CD14-positive monocyte (primary cell): ENCODE measurements at regions not wholly inside any gene's neighbourhood (a gene's known extent, or its start where the extent isn't known, plus 50 kb on each side); places are given as distances from the start of the nearest gene placed in this dataset.

ENCODE experiments used
- DNase-seq, 3 donors: peaks; one replicate each; pipeline ENCODE4 v3.0.0-alpha.2; 2011 to 2022
- H2AFZ ChIP-seq: 2 replicates; pipeline ENCODE4 v1.6.0; 2012; ENCODE audit warnings: mild to moderate bottlenecking, low read depth, low read length, inconsistent platforms; ENCODE audit not compliant: insufficient read depth, poor library complexity, severe bottlenecking
- H3K27ac ChIP-seq, 2 donors: 1 replicate in 1 of 2; 2 replicates in 1 of 2; pipeline ENCODE4 v1.5.1; 2012 to 2013; ENCODE audit warnings: low read length in 2 of 2, control low read depth in 1 of 2, inconsistent platforms in 1 of 2, low read depth in 1 of 2, mild to moderate bottlenecking in 1 of 2
- H3K27me3 ChIP-seq, 2 donors: one replicate each; pipeline versions ENCODE4 v1.6.0 to v1.6.1; 2011 to 2013; ENCODE audit warnings: low read length in 2 of 2; ENCODE audit not compliant: control insufficient read depth in 2 of 2, insufficient read depth in 2 of 2
- H3K36me3 ChIP-seq, 2 donors: replicated peaks in 1 of 2; 1 replicate in 1 of 2; 2 replicates in 1 of 2; pipeline versions ENCODE4 v1.5.1 to v1.6.1; 2012 to 2013; ENCODE audit warnings: low read length in 2 of 2, control low read depth in 1 of 2, inconsistent platforms in 1 of 2, mild to moderate bottlenecking in 1 of 2; ENCODE audit not compliant: insufficient read depth in 2 of 2, control insufficient read depth in 1 of 2
- H3K4me1 ChIP-seq, 2 donors: 1 replicate in 1 of 2; 2 replicates in 1 of 2; pipeline versions ENCODE4 v1.5.1 to v1.6.1; 2012 to 2013; ENCODE audit warnings: low read length in 2 of 2, control low read depth in 1 of 2, inconsistent platforms in 1 of 2, mild to moderate bottlenecking in 1 of 2, moderate library complexity in 1 of 2; ENCODE audit not compliant: insufficient read depth in 2 of 2, control insufficient read depth in 1 of 2
- H3K4me2 ChIP-seq: replicated peaks from 2 replicates; pipeline ENCODE3; 2012; ENCODE audit warnings: low read length, moderate library complexity, mild to moderate bottlenecking; ENCODE audit not compliant: poor library complexity, severe bottlenecking; ENCODE audit errors: extremely low read depth
- H3K4me3 ChIP-seq, 3 experiments: fragments of 200-600 bp in 1 of 3; sonication (generic) in 1 of 3; replicated peaks in 1 of 3; 1 replicate in 2 of 3; 2 replicates in 1 of 3; pipeline ENCODE4 v1.5.1; 2011 to 2013; ENCODE audit warnings: low read length in 3 of 3, mild to moderate bottlenecking in 3 of 3, control low read depth in 2 of 3, low read depth in 2 of 3, inconsistent platforms in 1 of 3, moderate library complexity in 1 of 3
- H3K79me2 ChIP-seq: 2 replicates; pipeline ENCODE4 v1.6.0; 2012; ENCODE audit warnings: mild to moderate bottlenecking, control low read depth, inconsistent platforms, low read length, moderate library complexity; ENCODE audit not compliant: insufficient read depth
- H3K9ac ChIP-seq: 2 replicates; pipeline ENCODE4 v1.6.0; 2017; ENCODE audit warnings: low read length, mild to moderate bottlenecking; ENCODE audit not compliant: insufficient read depth, poor library complexity, severe bottlenecking
- H3K9me3 ChIP-seq, 2 donors: replicated peaks in 1 of 2; 1 replicate in 1 of 2; 2 replicates in 1 of 2; pipeline versions ENCODE4 v1.5.1 to v1.6.1; 2012 to 2013; ENCODE audit warnings: low read length in 2 of 2, control low read depth in 1 of 2; ENCODE audit not compliant: control insufficient read depth in 1 of 2, insufficient read depth in 1 of 2
- H4K20me1 ChIP-seq: 2 replicates; pipeline ENCODE4 v1.6.0; 2012; ENCODE audit warnings: mild to moderate bottlenecking, low read length, control low read depth, moderate library complexity; ENCODE audit not compliant: insufficient read depth
- H3K27ac Mint-ChIP-seq, 7 donors: one replicate each; pipeline ENCODE4 v1.8.0; 2020; ENCODE audit warnings: mild to moderate bottlenecking in 7 of 7, mixed read lengths in 7 of 7, moderate library complexity in 6 of 7, inconsistent platforms in 2 of 7
- H3K27me3 Mint-ChIP-seq, 3 donors: one replicate each; pipeline ENCODE4 v1.8.0; 2021 to 2022; ENCODE audit warnings: low read depth in 3 of 3, mild to moderate bottlenecking in 3 of 3, mixed read lengths in 3 of 3, moderate library complexity in 3 of 3, inconsistent platforms in 1 of 3
- H3K36me3 Mint-ChIP-seq, 2 donors: one replicate each; pipeline ENCODE4 v1.8.0; 2020; ENCODE audit warnings: mixed read lengths in 2 of 2, inconsistent platforms in 1 of 2, mild to moderate bottlenecking in 1 of 2
- H3K4me1 Mint-ChIP-seq: one replicate; pipeline ENCODE4 v1.8.0; 2020; ENCODE audit warnings: mild to moderate bottlenecking, mixed read lengths
- H3K4me3 Mint-ChIP-seq, 2 donors: one replicate each; pipeline ENCODE4 v1.8.0; 2020; ENCODE audit warnings: mild to moderate bottlenecking in 2 of 2, mixed read lengths in 2 of 2, moderate library complexity in 1 of 2
- H3K9me3 Mint-ChIP-seq, 7 donors: one replicate each; pipeline ENCODE4 v1.8.0; 2020 to 2022; ENCODE audit warnings: mixed read lengths in 7 of 7, mild to moderate bottlenecking in 6 of 7, moderate library complexity in 6 of 7, inconsistent platforms in 2 of 7
- CTCF ChIP-seq: fragments of 200-600 bp; IDR thresholded peaks from one replicate; pipeline ENCODE4 v1.8.0; 2022; ENCODE audit warnings: antibody characterized with exemption, mild to moderate bottlenecking
- WGBS: methylation state at CpG from one replicate; pipeline ENCODE4 v1.1.5; 2013; ENCODE audit warnings: missing lambda C conversion rate; ENCODE audit not compliant: insufficient coverage; 5-methylcytosine and 5-hydroxymethylcytosine counted together
- intact Hi-C, 2 donors: fragments of 100-400 bp; cut with micrococcal nuclease; formaldehyde crosslinking; loops; one replicate each; pipeline versions ENCODE4 v1.15.0 to v1.15.1; 2023

DNA sequence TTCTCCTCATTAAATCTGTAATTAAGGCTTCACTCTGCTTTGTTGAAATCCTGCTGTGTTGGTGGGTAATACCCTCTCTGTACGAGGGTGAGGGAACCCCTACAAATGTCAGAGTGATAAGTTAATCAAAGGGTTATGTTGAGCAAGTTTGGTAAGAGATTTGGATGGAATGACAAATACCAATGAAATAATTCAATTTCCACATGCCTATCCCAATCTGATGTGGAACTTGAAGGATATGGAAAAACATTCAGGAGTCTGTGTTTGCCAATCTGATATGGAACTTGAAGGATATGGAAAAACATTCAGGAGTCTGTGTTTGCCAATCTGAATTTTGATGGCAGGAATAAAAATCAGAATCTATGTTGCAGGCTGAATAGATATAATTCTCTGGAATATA lies 910.2 kb downstream of the TUSC7 start:
- WGBS: no CpG with 5 or more reads among the region's 1 CpG
- Mint-ChIP-seq H3K4me1 (no peaks in the 10 kb centered on the region), H3K9me3 (peaks cover 0 to 2% (median 0%) of the 10 kb centered on the region in 7 donors), H3K27me3 (peaks cover 0 to 4% (median 0%) of the 10 kb centered on the region in 3 donors), H3K27ac (no peak overlapping the region), H3K4me3 (no peak overlapping the region), H3K36me3 (no peaks in the 10 kb centered on the region)
- no peaks in the 10 kb centered on the region for H3K4me1 ChIP-seq
- H3K9ac ChIP-seq: no peak overlapping the region
- no peaks in the 10 kb centered on the region for H3K36me3 ChIP-seq
- DNase-seq: no peak
- no peak for TF ChIP-seq CTCF
- no peaks in the 10 kb centered on the region for H3K79me2 ChIP-seq
- H3K4me2 ChIP-seq: no peak overlapping the region
- no peaks in the 10 kb centered on the region for H3K27me3 ChIP-seq
- no peak overlapping the region for H2AFZ ChIP-seq
- H3K27ac ChIP-seq: no peak overlapping the region
- intact Hi-C loops: no loop called here
- no peak overlapping the region for H3K4me3 ChIP-seq
- H4K20me1 ChIP-seq: no peaks in the 10 kb centered on the region
- no peaks in the 10 kb centered on the region for H3K9me3 ChIP-seq

GRCh38 chr3:117622171-117622841 lies 912.7 kb downstream of the TUSC7 start:
- Mint-ChIP-seq H3K4me1 (no peaks in the 10 kb centered on the region), H3K27ac (no peak overlapping the region), H3K4me3 (no peak overlapping the region), H3K27me3 (peaks cover 0 to 4% (median 0%) of the 10 kb centered on the region in 3 donors), H3K9me3 (peaks cover 0 to 3% (median 0%) of the 10 kb centered on the region in 7 donors), H3K36me3 (no peaks in the 10 kb centered on the region)
- TF ChIP-seq CTCF: no peak
- no peaks in the 10 kb centered on the region for H3K9me3 ChIP-seq
- 51% methylated on average over 2 of the region's 4 CpGs for WGBS
- H3K27ac ChIP-seq: no peak overlapping the region
- no peak overlapping the region for H3K9ac ChIP-seq
- H3K4me3 ChIP-seq: no peak overlapping the region
- H3K27me3 ChIP-seq: no peaks in the 10 kb centered on the region
- H3K4me2 ChIP-seq: no peak overlapping the region
- DNase-seq: no peak
- no peaks in the 10 kb centered on the region for H3K4me1 ChIP-seq
- H3K36me3 ChIP-seq: no peaks in the 10 kb centered on the region
- no peak overlapping the region for H2AFZ ChIP-seq
- H3K79me2 ChIP-seq: no peaks in the 10 kb centered on the region
- intact Hi-C loops: no loop called here
- no peaks in the 10 kb centered on the region for H4K20me1 ChIP-seq
